GM04503 (cell line): ENCODE measurements at regions not wholly inside any gene's neighbourhood (a gene's known extent, or its start where the extent isn't known, plus 50 kb on each side); places are given as distances from the start of the nearest gene placed in this dataset.

Experiments
- DNase-seq: peaks from one replicate; pipeline ENCODE4 v3.0.0-alpha.2; 2012; ENCODE audit warnings: low read depth

- DNase-seq = no peak
Observed at GRCh38 chr4:152235718-152236117, 300.2 kb downstream of the FBXW7 start.

DNA sequence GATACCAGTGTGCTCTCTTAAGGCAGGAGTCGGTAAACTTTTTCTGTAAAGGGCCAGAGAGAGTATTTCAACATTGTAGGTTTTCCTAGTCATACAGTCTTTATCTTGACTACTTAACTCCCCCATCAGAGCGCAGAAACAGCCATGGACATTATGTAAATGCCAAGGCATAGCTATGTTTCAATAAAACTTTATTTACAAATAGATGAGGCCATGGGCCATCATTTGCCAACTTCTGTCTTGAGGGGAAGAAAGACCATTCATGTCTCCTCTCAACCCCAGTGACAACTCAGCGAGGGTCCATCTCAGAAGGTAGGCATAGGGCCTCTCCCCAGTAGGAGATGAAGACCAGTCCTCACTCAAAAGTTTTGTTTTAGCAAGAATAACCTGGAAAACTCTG, 301.3 kb downstream of the FBXW7 start:
- DNase-seq = no peak

DNA sequence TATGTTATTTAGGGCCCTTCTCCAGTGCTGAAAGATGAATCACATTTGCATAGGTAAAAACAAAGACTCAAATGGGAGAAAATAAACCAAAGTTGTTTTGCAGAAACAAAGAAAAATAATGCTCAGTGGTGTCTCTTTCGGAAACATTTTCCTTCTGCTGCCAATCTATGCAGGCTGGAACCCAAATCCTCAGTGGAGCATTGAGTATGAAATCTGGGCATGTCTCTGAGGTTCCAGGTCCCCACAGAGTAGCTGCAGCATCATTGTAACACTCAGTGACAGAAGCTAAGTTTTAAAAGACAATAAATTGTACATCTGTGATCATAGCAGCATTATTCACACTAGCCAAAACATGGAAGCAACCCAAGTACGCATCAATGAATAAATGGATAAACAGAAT, 303.6 kb downstream of the FBXW7 start:
- no peak for DNase-seq

DNA sequence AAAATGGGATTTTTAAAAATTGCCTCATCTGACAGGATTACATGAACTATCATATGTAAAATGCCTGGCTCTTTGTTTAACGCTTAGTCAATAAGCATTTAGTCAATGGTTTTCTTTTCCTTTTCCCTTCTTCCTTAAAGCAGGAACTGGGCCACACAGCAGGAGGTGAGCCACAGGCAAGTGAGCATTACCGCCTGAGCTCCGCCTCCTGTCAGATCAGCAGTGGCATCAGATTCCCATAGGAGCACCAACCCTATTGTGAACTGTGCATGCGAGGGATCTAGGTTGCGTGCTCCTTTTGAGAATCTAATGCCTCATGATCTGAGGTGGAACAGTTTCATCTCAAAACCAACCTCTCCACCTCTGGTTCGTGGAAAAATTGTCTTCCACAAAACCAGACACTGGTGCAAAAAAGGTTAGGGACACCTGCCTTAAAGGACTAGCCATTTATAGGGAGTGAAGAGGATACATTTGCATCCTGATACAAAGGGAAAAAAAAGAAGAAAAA, 306.1 kb downstream of the FBXW7 start:
- DNase-seq = no peak

- DNase-seq = no peak
Observed at GRCh38 chr4:152225680-152226079, 310.2 kb downstream of the FBXW7 start.

GRCh38 chr4:152224721-152225420, 311.0 kb downstream of the FBXW7 start:
- DNase-seq = no peak

- no peak for DNase-seq
Observed at GRCh38 chr4:152224223-152224622, 311.7 kb downstream of the FBXW7 start.

- no peak for DNase-seq
Observed at GRCh38 chr4:152223600-152223999, 312.3 kb downstream of the FBXW7 start.

GRCh38 chr4:152221816-152222516, 313.9 kb downstream of the FBXW7 start:
- DNase-seq = no peak

DNA sequence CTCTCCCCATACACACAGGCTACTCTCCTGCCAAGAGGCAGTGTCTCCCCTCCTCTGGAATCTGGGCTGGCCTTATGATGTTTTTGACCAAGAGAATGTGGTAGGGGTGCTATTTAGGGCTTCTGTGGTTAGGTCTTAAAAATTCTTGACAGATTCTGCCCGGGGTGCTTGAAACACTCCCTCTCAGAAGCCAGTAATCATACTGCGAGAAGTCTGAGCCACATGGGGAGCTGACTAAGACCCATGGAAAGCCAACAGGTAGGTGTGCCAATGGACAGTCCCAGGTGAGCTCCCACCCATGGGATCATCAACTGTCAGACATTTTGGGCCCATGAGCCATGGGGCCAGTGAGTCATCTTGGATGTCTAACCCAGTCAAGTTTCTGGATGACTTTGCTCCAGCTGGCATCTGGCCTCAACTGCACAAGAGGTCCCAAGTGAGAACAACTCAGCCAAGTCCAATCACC, 315.7 kb downstream of the FBXW7 start:
- DNase-seq = peak; percentile 55

DNA sequence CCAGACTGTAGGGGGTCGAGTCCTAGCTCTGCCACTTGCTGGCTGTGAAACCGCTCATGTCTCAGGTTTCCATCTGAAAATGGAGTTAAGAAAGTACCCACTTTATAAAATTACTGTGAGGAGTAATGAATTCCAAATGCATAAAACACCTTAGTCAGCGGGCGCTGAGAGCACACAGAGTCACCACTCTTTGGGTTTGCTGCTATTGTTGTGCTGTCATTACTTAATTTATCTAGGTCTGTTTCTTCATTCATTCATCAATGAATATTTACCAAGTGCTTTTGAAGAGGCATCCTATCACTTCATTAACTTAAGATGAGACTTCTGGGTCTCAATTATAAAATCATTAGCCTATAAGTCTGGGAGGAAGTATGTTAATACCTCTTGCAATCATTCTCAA, 317.3 kb downstream of the FBXW7 start:
- no peak for DNase-seq

GRCh38 chr4:152217896-152218295, 318.0 kb downstream of the FBXW7 start:
- DNase-seq = no peak

- no peak for DNase-seq
Observed at GRCh38 chr4:152211936-152212653, 323.8 kb downstream of the FBXW7 start.

DNA sequence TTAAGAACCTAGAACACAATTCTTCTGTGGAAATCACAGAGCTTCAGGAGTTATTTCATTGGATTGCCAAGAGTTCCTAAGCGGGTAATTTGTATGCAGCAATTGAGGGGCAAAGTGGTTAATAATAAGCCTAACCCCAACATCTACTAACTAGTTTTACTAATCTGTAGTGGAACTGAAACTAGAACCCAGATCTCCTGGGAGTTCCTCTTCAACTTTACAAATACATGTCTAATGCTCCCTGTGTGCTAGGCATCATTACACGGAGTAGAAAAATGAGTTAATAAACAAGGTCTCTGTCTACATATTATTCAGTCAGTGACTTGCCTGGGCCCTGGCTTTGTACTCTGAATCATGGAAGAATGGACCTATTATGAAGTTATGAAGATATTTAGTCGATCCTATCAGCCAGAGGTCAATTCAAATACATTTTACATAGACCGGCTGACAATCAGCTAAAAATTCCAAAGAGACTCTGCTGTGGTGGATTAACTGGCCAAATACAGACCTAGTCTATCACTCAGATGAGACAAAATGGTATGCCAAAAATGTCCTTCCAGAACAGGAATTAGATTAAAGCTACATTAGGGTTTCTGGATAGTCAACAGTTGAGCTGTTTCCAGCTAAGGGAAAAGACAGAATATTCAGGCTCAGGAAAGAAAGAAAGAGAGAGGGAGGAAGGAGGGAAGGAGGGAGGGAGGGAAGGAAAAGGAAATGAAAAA, 326.0 kb downstream of the FBXW7 start:
- DNase-seq = no peak

DNA sequence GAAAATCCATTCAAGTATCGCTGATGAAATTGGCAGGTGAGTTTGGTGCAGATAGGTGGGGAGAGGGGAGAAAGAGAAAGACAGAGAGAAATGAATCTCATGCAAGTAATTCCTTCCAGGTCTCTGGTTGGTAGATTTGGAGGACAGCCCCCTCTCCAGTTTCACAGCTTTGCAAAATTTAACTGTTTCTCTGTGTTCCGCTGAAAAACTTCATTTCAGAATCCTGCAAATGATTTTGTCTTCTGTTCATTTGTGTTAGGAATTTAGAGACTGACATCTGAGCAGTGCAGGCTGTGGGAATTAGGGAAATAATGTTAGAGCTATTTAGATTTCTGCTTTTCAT, 328.5 kb downstream of the FBXW7 start:
- no peak for DNase-seq

DNA sequence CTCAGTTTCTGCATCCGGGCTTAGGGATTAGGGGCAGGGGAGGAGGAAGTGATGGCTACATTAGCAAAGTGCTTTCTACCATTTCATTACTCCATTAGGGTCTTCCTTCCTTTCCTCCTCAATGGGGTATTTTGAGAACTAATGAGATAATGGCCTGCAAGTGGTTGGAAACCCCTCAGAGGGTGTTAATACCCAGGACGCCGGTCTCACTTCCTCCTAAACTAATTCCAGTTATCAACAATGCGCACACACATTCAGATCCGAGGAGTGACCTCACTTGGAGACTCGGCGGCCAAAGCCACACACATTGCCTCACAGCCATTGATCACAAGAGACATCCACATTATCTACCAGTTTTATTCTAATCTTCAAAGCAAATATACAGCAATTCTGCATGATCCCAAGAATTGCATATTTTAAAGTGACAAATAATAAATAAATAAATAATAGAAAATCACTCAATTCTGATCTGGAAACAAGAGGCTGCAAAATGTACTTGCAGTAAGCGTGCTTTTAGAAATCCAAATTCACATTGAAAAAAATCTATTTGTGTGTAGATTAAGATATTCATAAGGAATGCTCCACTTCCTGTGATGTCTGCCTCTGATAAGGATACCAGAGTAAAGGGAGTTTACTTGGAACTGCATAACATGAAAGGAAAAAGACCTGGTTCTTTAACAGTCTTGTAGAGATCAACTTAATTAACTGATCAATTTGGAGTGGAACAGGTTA, 329.1 kb downstream of the FBXW7 start:
- DNase-seq = no peak

DNA sequence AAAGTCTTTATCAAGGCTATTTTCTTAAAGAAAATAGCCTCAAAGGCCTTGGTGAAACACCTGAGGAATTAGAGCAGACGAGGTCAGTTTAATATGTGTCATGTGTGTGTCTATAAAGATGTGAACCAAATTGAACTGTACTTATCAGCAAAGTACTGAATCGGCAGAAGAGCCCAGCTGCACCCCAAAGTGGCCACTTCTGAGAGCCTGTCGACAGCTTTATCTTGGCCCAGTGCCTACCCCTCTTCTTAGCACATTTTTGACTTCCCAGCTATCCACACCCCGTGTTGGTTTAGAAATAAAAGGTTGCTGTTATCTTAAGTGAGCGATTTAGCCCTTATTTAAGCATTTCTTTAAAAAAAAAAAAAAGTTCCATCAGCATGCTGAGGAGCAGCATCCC, 329.7 kb downstream of the FBXW7 start:
- DNase-seq = no peak

DNA sequence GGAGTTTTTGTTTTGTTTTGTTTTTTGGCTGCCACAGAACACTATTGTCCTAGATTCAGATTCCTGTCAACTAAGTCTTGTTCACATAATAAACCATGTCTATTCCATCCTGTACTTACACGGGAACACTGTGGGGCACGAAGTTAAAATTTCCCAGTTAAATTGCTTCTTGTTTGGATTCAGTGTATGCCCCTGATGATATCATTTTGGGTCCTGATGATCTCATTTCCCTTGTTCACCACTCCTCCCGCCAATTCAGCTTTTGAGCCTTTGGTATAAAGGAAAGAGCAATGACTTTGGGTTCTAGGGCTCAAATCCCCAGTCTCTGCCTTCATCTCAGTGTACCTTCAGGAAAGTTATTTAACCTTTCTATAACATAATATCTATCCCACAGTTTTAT, 333.5 kb downstream of the FBXW7 start:
- DNase-seq = no peak

- no peak for DNase-seq
Observed at GRCh38 chr4:152200511-152201333, 335.2 kb downstream of the FBXW7 start.

GRCh38 chr4:152197211-152197610, 338.7 kb downstream of the FBXW7 start:
- DNase-seq = no peak

- DNase-seq = no peak
Observed at GRCh38 chr4:152195888-152196287, 340.0 kb downstream of the FBXW7 start.
